ENCODE measurements at regions not wholly inside any gene's neighbourhood (a gene's known extent, or its start where the extent isn't known, plus 50 kb on each side); places are given as distances from the start of the nearest gene placed in this dataset.
"Not testable (repeated sequence)": the region's sequence is repeated elsewhere in the genome, so short reads cannot be mapped to it uniquely, and the experiment has no call there.

GRCh38 chr2:238502088-238502810 lies 75.5 kb downstream of the ASB1 start:
- no peak for DNase-seq

DNA sequence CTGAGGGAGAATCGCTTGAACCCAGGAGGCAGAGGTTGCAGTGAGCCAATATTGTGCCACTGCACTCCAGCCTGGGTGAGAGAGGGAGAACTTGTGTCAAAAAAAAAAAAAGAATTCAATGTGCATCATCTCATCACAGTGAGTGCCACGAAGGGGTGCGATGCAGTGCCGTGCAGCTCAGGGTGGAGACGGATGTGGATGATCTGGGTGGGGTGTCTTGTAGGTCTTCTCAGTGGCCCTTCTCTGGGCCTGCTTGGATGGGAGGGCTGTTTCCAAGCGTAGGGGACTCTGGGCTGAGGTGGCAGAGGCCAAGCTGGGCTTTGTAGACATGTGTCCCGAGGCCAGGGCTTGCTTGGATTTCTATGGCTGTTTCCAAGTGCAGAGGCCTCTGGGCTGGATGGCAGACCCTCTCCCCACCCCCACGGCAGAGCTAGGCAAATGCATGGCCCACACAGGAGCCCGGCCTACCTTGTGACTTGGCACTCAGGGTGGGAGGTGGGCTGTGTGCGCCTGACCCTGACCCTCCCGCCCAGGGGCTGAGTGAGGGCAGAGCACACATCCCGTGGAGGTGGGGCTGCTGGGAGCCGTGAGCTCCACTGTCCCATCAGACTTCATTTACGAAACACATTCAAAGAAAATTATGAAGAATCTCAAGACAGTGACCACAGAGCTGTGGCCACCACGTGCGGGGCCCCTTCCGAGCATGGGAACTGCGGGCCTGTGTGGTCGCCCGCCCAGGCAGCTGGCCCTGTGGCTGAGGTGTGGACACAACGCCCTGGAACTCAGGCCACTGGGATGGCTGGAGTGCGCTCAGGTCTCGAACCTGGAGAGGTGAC lies 76.4 kb downstream of the ASB1 start:
- no peak for DNase-seq

DNA sequence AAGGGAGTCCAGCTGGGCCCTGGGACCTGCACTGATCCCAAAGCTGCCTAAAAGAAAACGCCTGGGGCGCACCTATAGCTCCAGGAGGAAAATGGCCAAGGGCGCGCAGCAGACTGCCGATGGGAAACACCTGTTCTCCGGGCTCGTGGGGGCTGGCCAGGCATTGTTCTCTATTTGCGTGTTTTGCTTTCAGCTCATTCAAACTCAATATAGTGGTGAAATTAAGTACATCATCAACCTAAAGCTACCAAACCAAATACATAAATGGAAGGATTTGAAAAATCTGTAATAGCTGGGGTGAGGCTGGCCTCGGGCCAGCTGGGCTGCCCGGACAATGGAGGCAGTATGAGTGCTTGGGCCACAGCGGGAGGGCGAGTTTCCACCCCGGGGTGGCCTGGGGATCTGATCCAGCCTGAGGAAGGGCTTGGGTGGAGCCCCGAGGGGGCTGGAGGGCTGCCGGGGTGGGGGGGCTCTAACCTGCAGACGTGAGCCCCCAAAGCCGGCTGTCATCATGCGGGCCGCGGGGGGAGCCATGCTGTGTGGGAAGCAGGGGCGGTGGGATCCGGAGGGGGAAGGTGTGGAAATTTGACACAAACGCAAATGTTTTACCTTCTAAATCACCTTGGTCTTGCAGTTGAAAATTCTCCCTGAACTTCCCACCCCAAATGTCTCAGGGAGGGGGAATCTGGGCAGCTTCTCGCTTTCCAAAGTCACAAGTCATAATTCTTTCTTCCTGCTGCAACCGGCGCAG lies 77.6 kb downstream of the ASB1 start:
- DNase-seq: no peak

GRCh38 chr2:238505119-238505891 lies 78.6 kb downstream of the ASB1 start:
- DNase-seq: no peak

DNA sequence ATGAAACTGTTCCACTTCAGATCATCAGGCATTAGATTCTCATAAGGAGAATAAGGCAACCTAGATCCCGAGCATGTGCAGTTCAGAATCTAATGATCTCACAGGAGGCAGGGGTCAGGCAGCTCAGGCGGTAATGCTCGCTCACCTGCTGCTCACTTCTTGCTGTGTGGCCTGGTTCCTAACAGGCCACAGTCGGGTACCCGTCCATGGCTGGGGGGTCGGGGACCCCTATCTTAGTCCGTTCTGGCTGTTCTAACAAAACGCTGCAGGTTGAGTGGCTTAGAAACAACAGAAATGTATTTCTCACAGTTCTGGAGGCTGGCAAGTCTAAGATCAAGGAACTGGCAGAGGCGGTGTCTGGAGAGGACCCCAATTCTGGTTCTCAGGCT lies 79.2 kb downstream of the ASB1 start:
- DNase-seq: no peak

DNA sequence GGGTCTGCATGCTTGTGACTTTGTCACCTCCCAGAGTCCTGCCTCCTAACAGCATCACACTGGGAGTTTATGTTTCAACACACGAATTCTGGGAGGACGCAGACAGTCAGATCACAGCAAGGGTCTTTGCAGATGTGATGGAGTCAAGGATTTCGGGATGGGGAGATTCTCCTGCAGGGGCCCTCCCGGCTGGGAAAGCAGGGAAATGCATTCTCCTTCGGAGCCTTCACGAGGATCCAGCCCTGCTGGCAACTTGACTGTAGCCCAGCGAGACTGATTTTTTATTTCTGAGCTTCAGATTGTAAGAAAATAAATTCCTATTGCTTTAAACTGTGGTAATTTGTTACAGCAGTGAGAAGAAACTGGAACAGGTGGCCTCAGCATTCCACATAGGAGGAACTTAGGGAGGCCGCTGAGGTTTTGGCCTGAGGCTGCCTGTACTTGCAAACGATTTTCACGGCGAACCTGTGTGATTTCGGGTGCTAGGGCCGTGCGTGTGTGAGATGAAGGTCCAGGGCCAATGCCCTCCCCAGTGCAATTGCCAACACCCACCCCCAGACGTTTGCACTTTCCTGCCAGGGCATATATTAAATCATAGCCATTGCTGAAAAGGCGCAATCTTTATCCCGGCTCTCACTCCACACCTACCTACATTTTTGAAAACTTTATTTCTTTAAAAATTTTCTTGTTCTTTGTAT lies 79.8 kb downstream of the ASB1 start:
- DNase-seq: no peak

DNA sequence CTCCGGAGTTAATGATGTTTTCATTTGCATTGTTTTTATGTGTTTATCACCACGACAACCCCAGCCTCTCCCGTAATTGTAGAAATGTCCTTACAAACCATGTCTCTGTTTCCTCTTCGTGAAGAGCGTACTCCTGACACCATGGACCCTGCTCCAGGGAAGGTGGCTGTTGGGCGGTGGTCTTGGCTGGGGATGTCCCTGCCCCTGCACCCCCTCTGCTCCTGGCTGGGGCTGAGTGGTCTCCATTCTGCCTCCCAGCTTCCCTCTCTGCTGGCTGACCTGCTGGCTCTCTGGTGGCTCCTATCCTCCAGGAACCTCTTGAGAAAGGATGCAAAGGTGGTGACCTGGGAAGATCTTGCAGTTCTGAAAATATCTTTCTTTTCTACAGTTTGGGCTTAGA lies 81.1 kb downstream of the ASB1 start:
- no peak for DNase-seq

DNA sequence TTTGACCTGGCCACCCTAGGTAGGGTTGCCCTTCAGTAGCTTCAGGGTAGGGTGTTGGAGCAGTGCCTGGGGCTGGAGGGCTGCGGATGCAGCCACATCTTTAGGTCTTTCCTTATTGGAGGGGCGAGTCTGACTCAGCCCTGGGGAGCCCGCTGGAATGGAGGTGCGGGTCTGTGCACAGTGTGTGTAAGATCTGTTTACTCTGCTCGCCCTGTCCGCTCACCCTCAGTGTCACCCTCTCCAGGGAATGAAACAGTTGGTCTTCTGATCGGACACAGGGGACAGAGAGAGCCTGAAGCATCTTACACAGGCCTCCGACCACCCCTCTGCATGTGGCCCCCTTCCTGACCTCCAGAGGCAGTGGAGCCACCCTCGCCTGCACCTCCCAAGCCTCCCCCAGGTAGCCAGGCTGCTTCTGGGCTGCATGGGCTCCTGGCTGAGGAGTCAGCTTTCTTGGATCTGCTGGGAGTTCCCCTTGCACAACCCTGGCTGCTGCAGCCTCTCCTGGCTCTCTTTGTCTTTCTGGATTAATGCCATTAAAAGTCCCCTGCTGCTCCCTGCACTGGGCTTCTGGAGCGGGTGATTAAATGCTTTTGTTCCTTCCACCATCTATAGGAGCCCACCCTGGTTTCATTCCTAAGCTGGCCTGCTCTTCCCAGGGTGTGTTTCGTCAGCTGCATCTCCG lies 82.6 kb downstream of the ASB1 start:
- DNase-seq: no peak

- DNase-seq: no peak
These were observed 83.2 kb downstream of the ASB1 start for GRCh38 chr2:238509903-238510302.

GRCh38 chr2:238510911-238511613 lies 84.3 kb downstream of the ASB1 start:
- no peak for DNase-seq

DNA sequence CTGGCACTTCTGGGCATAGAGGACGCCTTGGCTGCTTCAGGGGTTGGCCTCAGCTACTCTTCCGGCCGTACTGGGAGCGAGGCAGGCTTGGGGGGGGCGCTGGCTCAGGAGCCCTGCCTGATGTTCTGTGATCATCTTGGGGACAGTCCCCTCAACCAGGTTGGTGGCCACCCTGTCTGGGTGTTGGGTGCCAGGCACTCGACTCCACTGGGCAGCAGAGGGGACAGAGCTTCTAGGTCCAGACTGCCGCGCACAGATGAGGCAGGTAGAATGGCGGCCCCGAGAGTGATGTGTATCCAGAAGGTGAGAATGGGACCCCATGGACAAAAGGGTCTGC lies 84.9 kb downstream of the ASB1 start:
- DNase-seq: no peak

- DNase-seq: no peak
These were observed 85.6 kb downstream of the ASB1 start for GRCh38 chr2:238512247-238512867.

DNA sequence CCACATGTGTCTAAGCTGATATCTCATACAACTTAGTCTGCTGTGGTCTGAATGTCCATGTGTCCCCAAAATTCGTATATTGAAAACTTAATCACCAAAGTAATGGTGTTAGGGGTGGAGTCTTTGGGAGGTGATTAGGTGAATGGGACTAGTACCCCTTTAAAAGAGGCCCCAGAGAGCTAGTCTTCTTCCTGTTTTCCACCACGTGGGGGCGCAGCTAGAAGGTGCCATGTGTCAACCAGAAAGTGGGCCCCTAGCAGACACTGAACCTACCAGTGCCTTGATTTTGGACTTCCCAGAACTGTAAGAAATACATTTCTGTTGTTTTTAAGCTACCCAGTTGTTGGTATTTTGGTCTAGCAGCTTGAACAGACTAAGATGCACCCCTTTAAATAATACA lies 86.6 kb downstream of the ASB1 start:
- no peak for DNase-seq

- not testable (repeated sequence) for DNase-seq
These were observed 87.3 kb downstream of the ASB1 start for GRCh38 chr2:238514024-238514423.

GRCh38 chr2:238515377-238515776 lies 88.7 kb downstream of the ASB1 start:
- DNase-seq: no peak

GRCh38 chr2:238517209-238517608 lies 90.5 kb downstream of the ASB1 start:
- no peak for DNase-seq

GRCh38 chr2:238518172-238518820 lies 91.6 kb downstream of the ASB1 start:
- no peak for DNase-seq

DNA sequence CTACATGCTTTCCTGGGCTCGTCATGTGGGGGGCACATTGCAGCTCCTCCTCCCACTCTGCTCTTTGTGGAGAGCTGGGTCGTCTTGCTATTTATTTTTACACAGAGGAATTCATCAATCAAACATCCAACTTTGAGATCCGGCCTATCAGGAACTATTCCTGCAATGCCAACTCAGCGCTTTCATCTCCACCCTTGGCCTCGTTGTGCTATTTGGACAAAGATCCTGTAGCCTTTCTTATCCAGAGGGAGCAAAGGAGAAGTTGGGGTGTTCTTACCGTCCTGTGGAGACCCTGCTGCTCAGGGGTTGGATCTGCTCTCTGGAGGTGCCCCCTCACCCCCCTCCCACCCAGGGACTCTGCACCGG lies 92.1 kb downstream of the ASB1 start:
- no peak for DNase-seq

DNA sequence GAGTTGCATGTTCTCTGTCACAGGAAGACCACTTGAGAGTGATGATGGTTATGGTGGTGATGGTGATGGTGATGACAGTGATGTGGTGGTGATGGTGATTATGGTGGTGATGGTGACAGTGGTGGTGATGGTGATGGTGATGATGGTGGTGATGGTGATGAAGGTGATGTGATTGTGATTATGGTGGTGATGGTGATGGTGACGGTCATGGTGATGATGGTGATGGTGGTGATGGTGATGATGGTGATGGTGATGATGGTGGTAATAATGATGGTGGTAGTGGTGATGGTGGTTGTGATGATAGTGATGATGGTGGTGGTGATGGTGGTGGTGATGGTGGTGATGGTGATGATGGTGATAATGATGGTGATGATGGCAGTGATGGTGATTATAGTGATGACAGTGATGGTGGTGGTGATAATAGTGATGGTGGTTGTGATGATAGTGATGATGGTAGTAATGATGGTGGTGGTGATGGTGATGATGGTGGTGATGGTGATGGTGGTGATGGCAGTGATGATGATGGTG lies 93.7 kb downstream of the ASB1 start:
- DNase-seq: no peak

- DNase-seq: no peak
These were observed 94.3 kb downstream of the ASB1 start for GRCh38 chr2:238521002-238521401.
